ENCODE measurements at regions not wholly inside any gene's neighbourhood (a gene's known extent, or its start where the extent isn't known, plus 50 kb on each side); places are given as distances from the start of the nearest gene placed in this dataset.

DNA sequence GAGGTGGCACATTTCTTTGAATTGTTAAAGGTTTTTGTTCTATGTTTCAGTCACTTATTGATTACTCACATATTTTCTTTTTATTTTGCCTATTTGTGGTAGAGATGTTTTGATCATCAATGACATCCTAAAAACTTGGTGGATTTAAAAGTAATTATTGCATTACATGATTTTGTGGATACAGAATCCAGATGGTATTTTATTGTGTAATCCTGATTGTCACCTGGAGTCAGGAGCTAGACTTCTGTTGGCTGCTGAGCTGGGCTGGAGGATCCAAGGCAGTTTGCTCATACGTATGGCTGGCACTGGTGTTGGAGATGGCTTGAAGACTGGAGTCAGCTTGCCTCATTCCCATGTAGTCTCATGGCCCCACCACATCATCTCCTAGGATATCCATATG, 1009.6 kb upstream of the PCDH7 start:
- TF ChIP-seq, protein P1, sequence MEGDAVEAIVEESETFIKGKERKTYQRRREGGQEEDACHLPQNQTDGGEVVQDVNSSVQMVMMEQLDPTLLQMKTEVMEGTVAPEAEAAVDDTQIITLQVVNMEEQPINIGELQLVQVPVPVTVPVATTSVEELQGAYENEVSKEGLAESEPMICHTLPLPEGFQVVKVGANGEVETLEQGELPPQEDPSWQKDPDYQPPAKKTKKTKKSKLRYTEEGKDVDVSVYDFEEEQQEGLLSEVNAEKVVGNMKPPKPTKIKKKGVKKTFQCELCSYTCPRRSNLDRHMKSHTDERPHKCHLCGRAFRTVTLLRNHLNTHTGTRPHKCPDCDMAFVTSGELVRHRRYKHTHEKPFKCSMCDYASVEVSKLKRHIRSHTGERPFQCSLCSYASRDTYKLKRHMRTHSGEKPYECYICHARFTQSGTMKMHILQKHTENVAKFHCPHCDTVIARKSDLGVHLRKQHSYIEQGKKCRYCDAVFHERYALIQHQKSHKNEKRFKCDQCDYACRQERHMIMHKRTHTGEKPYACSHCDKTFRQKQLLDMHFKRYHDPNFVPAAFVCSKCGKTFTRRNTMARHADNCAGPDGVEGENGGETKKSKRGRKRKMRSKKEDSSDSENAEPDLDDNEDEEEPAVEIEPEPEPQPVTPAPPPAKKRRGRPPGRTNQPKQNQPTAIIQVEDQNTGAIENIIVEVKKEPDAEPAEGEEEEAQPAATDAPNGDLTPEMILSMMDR (IDR thresholded peaks at IDR 0.05; ENCODE audit: poor library complexity, severe bottlenecking) = no peak
- TF ChIP-seq TAF1 (IDR thresholded peaks at IDR 0.05; ENCODE audit: low read depth) (no peak), EP300 (conservative IDR thresholded peaks at IDR 0.05; ENCODE audit: poor library complexity, severe bottlenecking) (no peak)

Data from neural cell (in vitro differentiated cells).